ENCODE measurements at regions not wholly inside any gene's neighbourhood (a gene's known extent, or its start where the extent isn't known, plus 50 kb on each side); places are given as distances from the start of the nearest gene placed in this dataset.

- Histone ChIP-seq H3K36me3 (ENCODE audit: control insufficient read depth in 1 of 2, insufficient read depth in 2 of 2, low read length in 2 of 2) (no peaks in the 10 kb centered on the region), H3K27me3 (ENCODE audit: insufficient read depth, low read length) (no peaks in the 10 kb centered on the region), H3K9me2 (ENCODE audit: insufficient read depth) (no peaks in the 10 kb centered on the region), H3K27ac (ENCODE audit: low read depth, low read length) (no peak overlapping the region), H3K4me1 (ENCODE audit: control insufficient read depth in 1 of 2, insufficient read depth in 2 of 2, low read length in 2 of 2) (peaks cover 10 to 25% of the 10 kb centered on the region in 2 experiments; a peak in 3 of 4 replicates), H3K9ac (ENCODE audit: low read length) (no peak overlapping the region), H3K79me2 (ENCODE audit: insufficient read depth, low read length) (no peaks in the 10 kb centered on the region), H3K4me2 (ENCODE audit: low read length) (no peak overlapping the region), H3K4me3 (replicated peaks in 1 of 2; ENCODE audit: low read depth in 1 of 2, low read length in 2 of 2) (no peak overlapping the region), H3K9me3 (ENCODE audit: control insufficient read depth in 1 of 2, insufficient read depth in 1 of 2, low read depth in 1 of 2, low read length in 2 of 2) (no peaks in the 10 kb centered on the region), H4K20me1 (ENCODE audit: insufficient read depth) (no peaks in the 10 kb centered on the region), H2AFZ (ENCODE audit: low read depth, low read length, poor library complexity, severe bottlenecking) (no peak overlapping the region)
- no peak for ATAC-seq
- ChIA-PET CTCF (no interaction called here), POLR2A (no interaction called here), RAD21 (ENCODE audit: low non-redundant PET in 1 of 2, low total read pairs in 2 of 2, uncharacterized antibody in 2 of 2, unreplicated experiment in 2 of 2) (no interaction called here)
- intact Hi-C loops (cut with micrococcal nuclease): no loop called here
- TF ChIP-seq JUND (IDR thresholded peaks at IDR 0.05): no peak
- TF ChIP-seq REST (IDR thresholded peaks at IDR 0.05; ENCODE audit: low read depth): no peak
- TF ChIP-seq SP1 (IDR thresholded peaks at IDR 0.05; ENCODE audit: low read depth): no peak
- no peak for TF ChIP-seq SRF (IDR thresholded peaks at IDR 0.05; ENCODE audit: low read depth)
- no peak for TF ChIP-seq ZNF274 (IDR thresholded peaks at IDR 0.05; ENCODE audit: low read depth, low read length)
- no peak for TF ChIP-seq ZBTB33 (IDR thresholded peaks at IDR 0.05; ENCODE audit: extremely low read depth, insufficient replicate concordance, low read length)
- TF ChIP-seq SIN3A (IDR thresholded peaks at IDR 0.05; ENCODE audit: low read depth): no peak
- no peak for TF ChIP-seq ZFX (IDR thresholded peaks at IDR 0.05)
- TF ChIP-seq EZH2phosphoT487 (IDR thresholded peaks at IDR 0.05; ENCODE audit: borderline replicate concordance): no peak
- no peak for TF ChIP-seq CEBPB (IDR thresholded peaks at IDR 0.05; ENCODE audit: low read depth)
- no TSS peak for BruUV-seq (replicated peaks)
- no peak for DNase-seq (ENCODE audit: low read depth, low spot score)
These were observed 73.8 kb upstream of the YWHAQ start for GRCh38 chr2:9704600-9704999.

Data from HCT116 (cell line).